ENCODE measurements at regions not wholly inside any gene's neighbourhood (a gene's known extent, or its start where the extent isn't known, plus 50 kb on each side); places are given as distances from the start of the nearest gene placed in this dataset.

GRCh38 chr6:84927551-84927950 is 163.2 kb upstream of the TBX18 start:
- H3K4me1 ChIP-seq: no peaks in the 10 kb centered on the region
- no peaks in the 10 kb centered on the region for H3K27me3 ChIP-seq
- DNase-seq: no peak
- H3K36me3 ChIP-seq: no peaks in the 10 kb centered on the region
- no peak overlapping the region for H3K4me3 ChIP-seq
- TF ChIP-seq CTCF (IDR thresholded peaks at IDR 0.05): no peak
- H3K27ac ChIP-seq: no peak overlapping the region
- intact Hi-C loops (cut with DNase I; ENCODE audit: low total_unique reads): no loop called here
- no peaks in the 10 kb centered on the region for H3K9me3 ChIP-seq

DNA sequence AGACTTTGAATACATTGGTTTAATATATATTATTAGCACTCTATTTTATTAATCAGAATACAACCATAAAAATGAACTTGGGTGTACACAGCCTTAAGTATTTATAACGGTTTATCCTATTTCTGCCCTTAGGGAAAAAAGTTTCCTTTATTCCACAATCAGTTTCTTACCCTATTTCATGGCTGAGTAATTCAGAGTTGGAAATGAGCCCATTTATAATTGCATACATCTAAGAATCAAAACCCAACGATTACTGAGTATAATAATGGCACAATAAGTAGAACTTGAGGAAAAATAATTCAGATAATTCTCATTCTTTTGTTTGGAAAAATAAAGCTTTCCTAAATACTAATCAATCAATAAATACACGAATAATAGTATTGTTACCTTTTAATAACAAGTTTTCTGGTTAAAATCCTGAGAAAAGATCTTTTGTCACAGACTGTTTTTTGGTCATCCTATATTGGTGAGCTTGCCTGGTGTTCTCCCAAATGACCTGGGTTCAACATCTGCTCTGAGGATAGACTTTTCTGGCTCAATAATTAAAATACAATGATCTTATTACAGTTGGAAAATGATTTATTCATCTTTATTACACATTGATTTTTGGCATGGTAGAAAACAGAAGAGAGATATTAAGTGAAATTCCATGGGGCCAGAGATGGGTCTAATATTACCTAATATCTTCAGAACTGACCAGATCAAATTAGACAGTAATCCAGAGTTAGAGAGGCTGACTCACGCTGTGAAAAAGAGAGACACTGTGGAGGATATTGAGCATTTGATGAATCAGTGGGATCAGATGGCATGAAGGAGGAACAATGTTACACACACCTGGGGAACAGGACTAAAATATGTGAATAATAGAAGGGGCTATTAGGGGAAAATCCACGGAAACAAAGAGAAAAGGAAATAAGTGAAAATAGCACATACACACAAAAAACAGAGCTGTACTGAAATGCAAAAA is 162.1 kb upstream of the TBX18 start:
- no peak overlapping the region for H3K4me3 ChIP-seq
- H3K27me3 ChIP-seq: no peaks in the 10 kb centered on the region
- H3K4me1 ChIP-seq: no peaks in the 10 kb centered on the region
- no peak for DNase-seq
- H3K36me3 ChIP-seq: no peaks in the 10 kb centered on the region
- H3K27ac ChIP-seq: no peak overlapping the region
- intact Hi-C loops (cut with DNase I; ENCODE audit: low total_unique reads): no loop called here
- TF ChIP-seq CTCF (IDR thresholded peaks at IDR 0.05): no peak
- H3K9me3 ChIP-seq: no peaks in the 10 kb centered on the region

- TF ChIP-seq CTCF (IDR thresholded peaks at IDR 0.05): no peak
- no peaks in the 10 kb centered on the region for H3K4me1 ChIP-seq
- no peaks in the 10 kb centered on the region for H3K27me3 ChIP-seq
- no peak overlapping the region for H3K27ac ChIP-seq
- intact Hi-C loops (cut with DNase I; ENCODE audit: low total_unique reads): no loop called here
- H3K4me3 ChIP-seq: no peak overlapping the region
- no peaks in the 10 kb centered on the region for H3K9me3 ChIP-seq
- DNase-seq: no peak
- no peaks in the 10 kb centered on the region for H3K36me3 ChIP-seq
These were observed 157.5 kb upstream of the TBX18 start for GRCh38 chr6:84921891-84922290.

DNA sequence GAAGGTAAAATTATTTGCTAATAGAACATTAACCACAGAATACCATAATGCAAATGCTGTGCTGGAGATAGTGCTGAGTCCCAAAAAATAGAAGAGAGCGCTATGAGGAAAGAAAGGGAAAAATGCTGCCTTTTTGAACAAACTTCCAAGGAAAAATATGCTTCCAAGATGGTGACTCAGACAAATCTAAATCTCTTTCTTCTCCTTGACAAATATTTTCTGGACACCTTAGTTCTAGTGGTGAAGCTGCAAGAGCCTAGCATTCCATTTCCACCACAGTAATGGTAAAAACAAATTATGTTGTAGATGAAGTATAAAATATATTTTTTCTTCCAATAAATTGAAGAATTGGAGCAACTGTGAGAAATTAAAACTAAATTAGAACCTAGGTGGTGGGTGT is 155.6 kb upstream of the TBX18 start:
- no peak for DNase-seq
- TF ChIP-seq CTCF (IDR thresholded peaks at IDR 0.05): no peak
- Histone ChIP-seq H3K36me3 (no peaks in the 10 kb centered on the region), H3K4me1 (no peaks in the 10 kb centered on the region), H3K27me3 (no peaks in the 10 kb centered on the region), H3K4me3 (no peak overlapping the region), H3K27ac (no peak overlapping the region), H3K9me3 (no peaks in the 10 kb centered on the region)
- intact Hi-C loops (cut with DNase I; ENCODE audit: low total_unique reads): no loop called here

- intact Hi-C loops (cut with DNase I; ENCODE audit: low total_unique reads): no loop called here
- Histone ChIP-seq H3K27me3 (no peaks in the 10 kb centered on the region), H3K9me3 (no peaks in the 10 kb centered on the region), H3K4me1 (no peaks in the 10 kb centered on the region), H3K36me3 (no peaks in the 10 kb centered on the region), H3K4me3 (no peak overlapping the region), H3K27ac (no peak overlapping the region)
- DNase-seq: no peak
- no peak for TF ChIP-seq CTCF (IDR thresholded peaks at IDR 0.05)
These were observed 152.3 kb upstream of the TBX18 start for GRCh38 chr6:84916704-84917103.

Measured in tibial artery (tissue), 4 donors.